C1 segment of cervical spinal cord (tissue), 14 donors: ENCODE measurements at regions not wholly inside any gene's neighbourhood (a gene's known extent, or its start where the extent isn't known, plus 50 kb on each side); places are given as distances from the start of the nearest gene placed in this dataset.

Experiments
- DNase-seq, 14 donors: peaks; one replicate each; lab custom pipeline; 2025; lab: John Stamatoyannopoulos, UW

GRCh38 chr17:13931111-13931526 lies 138.2 kb upstream of the COX10 start:
- peak in 6 of 14 donors; percentile 8 to 55 (median 25) for DNase-seq

GRCh38 chr17:13931800-13932460 lies 137.4 kb upstream of the COX10 start:
- peak in 1 of 14 donors; percentile 4 for DNase-seq

- DNase-seq = no peak
These were observed 135.6 kb upstream of the COX10 start for GRCh38 chr17:13933441-13934276.

- no peak for DNase-seq
These were observed 130.1 kb upstream of the COX10 start for GRCh38 chr17:13939222-13939621.

GRCh38 chr17:13940858-13941665 lies 128.2 kb upstream of the COX10 start:
- DNase-seq = no peak

- DNase-seq = no peak
These were observed 127.5 kb upstream of the COX10 start for GRCh38 chr17:13941781-13942180.

DNA sequence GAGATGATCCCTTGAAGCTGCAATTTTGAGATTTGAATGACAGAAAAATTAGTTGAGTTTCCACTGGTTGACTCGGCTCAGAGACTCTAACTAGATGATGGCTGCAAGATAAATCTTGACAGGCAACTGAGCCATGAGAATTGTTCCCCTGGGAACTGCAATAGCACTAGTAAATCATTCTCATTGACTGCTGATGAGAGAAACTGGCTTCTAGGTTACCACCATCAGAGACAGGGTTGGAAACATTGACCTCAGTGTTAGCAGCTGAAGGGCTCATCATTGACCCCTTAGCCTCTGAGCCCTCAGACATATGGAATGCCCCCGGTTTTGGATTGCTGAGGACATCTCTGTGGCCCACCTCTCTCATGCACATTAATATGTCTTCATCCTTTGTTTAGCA lies 125.4 kb upstream of the COX10 start:
- DNase-seq = no peak

DNA sequence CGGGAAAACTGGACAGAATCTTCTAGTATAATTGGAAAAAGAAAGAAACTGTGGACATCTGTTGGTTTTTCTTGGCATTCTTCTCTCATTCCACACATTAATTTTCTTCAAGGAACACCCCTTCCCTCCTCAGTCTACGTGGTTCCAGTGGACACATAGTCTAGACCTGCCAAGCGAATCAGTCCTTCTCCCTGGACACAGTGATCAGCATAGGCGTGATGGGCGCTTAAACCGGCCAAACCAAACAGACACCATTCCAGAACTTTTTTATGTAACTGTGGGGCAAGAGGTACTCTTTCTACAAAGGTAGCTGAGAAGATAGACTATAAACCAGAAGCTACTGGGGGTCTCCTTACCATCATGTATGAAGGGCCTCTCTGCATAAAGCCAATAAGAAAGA lies 121.8 kb upstream of the COX10 start:
- no peak for DNase-seq

DNA sequence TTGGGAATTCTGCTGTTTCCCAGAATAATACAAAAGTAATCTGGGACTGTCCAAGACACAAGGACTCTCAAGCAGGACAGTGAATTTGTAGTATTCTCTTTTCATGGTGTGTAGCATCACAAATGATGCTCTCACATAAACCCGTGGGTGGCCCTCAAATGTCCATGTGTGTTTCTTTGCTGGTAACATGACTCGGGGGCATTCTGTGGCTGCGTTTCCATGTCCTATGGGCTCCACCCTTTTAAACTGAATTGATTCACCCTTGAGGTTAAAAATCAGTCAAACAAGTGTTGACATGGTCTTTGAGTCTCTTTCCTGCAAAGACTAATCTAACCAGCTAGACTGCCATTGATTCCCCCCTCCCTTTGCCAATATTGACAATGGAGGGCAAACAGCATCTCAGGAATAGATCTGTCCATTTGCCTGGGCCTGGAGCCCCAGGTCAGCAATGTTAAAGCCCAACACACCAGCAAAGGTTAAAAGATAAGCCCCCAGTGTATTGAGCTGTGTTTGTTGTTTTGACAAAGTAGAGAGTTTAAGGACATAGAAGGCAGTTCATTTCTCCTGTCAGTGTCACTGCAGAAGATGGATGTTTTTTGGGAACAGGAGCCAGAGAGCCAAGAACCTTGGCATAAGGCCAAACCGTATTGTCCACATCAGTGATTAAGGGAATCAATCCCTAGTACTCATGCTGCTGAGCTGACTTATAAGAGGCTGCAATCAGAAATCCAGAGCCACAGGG lies 117.1 kb upstream of the COX10 start:
- no peak for DNase-seq

- no peak for DNase-seq
These were observed 115.5 kb upstream of the COX10 start for GRCh38 chr17:13953841-13954240.

- no peak for DNase-seq
These were observed 111.7 kb upstream of the COX10 start for GRCh38 chr17:13957636-13958035.

- DNase-seq = no peak
These were observed 110.5 kb upstream of the COX10 start for GRCh38 chr17:13958773-13959172.

GRCh38 chr17:13961265-13961664 lies 108.0 kb upstream of the COX10 start:
- no peak for DNase-seq

DNA sequence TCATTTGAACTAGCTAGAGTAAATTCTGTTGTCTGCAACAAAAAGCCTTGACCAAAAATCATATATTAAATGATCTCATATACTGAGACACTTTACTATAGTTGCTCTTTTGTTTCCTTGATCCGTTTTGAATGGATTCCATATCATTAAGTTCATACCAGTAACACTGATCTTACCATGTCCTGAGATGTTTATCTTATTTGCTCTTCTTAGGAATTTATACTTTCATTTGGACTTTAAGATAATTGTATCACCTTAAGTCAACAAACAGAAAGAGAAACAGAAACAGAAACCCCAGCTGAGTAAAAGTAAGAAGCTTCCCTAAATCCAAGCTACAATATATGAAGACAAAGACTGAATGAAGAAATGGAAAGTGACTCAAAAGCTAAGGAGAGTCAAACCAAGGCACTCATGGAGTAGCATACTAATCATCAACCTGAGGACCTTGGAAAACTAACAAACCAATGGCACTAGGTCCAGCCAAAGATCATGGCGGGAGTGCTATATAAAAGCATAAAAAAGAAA lies 106.5 kb upstream of the COX10 start:
- DNase-seq = no peak

- peak in 1 of 14 donors; percentile 51 for DNase-seq
These were observed 101.9 kb upstream of the COX10 start for GRCh38 chr17:13967416-13967815.

GRCh38 chr17:13970531-13970930 lies 98.8 kb upstream of the COX10 start:
- DNase-seq = no peak

DNA sequence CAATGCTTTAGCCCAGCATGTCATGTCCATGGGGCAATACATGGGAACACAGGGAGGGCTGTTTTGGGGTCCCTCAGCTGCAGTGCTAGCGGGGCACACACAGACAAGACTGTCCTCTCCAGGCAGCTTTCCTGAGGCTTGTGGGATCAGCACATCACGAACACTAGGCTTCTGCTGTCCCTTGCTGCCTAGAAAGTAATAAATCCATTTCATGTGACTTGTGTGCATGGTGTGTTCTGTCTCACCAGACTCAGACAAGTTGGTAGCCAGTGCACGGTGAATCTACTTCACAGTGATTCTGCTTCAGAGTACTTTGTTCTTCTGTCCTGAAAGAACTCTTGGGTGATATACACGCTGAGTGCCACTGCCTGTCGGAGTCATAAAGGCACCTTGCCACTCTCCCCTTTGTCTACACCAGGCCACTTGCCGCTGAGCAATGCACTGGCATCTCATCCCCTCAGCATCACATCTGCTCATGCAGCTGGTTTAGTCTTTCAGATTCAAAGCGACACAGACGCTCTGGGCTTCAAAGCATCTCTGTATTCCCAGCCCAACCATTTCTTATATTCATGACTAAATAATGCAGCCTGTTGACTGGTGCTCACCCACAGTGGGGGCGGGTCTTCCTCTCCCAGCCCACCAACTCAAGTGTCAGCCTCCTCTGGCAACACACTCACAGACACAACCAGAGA lies 95.2 kb upstream of the COX10 start:
- DNase-seq = peak in 2 of 14 donors; percentile 1 to 5

GRCh38 chr17:13977837-13978236 lies 91.5 kb upstream of the COX10 start:
- DNase-seq = no peak

GRCh38 chr17:13978478-13978877 lies 90.8 kb upstream of the COX10 start:
- no peak for DNase-seq

DNA sequence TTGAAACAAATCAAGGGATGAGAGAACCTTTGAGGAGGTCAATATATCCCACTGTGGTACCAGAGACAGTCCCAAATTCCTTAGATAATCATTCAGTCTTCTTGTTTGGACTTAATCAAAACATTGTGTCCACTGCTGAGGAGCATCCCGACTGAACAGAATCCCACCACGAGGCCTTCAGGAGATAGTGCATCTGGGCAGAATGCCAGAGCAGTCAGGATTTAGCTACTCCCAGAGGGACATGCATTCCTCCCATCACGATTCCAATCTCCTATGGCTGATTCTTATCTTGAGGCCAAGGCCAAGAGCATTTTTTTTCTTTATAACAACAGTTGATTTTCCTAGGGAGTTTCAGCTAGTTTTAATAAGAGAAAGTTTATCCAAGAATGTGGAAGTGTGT lies 87.4 kb upstream of the COX10 start:
- DNase-seq = no peak

GRCh38 chr17:13984956-13985355 lies 84.3 kb upstream of the COX10 start:
- no peak for DNase-seq
